HG03432 (cell line): ENCODE measurements at regions not wholly inside any gene's neighbourhood (a gene's known extent, or its start where the extent isn't known, plus 50 kb on each side); places are given as distances from the start of the nearest gene placed in this dataset.

Experiments used
- ATAC-seq: cut with Tn5 transposase; IDR thresholded peaks from one replicate; pipeline ENCODE4 v1.9.1; 2021; ENCODE audit warnings: mild to moderate bottlenecking, moderate library complexity; ENCODE audit not compliant: unreplicated experiment

DNA sequence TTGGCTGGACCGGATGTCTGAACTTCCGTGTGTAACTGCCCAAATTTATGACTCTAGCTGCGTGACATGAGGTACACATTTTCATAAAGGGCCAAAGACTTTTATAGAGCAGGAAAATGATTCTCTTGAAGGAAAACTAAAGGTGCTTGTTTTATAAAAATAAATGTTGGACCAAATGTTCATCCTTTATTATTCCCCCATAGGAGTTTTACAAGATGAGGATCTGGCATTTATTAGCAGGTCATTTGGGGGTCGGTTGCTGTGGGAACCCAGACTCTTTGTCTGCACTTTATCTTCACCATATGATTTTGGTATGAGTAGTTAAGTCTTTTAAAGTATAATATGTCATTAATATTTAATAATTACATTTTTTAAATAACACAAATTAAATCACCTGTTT is 571.2 kb downstream of the EFNA5 start:
- ATAC-seq, result no peak

DNA sequence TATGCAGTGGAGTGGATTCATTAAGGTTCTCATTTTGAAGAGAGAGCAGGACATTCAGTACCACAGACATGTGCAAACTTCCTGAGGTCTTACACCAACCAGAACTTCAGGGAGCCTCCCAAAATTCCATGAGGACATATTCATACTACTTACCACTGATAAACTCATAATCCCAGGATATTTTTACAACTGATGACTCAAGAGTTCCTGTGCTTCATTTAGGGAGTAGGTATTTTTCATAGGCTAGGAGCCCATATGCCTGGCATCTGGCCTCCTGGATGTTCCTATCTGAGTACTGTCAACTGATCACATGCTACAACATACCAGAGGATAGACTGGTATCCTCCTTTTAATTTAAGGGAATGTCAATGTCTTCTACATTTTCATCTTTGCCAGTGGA is 578.0 kb downstream of the EFNA5 start:
- no peak for ATAC-seq

DNA sequence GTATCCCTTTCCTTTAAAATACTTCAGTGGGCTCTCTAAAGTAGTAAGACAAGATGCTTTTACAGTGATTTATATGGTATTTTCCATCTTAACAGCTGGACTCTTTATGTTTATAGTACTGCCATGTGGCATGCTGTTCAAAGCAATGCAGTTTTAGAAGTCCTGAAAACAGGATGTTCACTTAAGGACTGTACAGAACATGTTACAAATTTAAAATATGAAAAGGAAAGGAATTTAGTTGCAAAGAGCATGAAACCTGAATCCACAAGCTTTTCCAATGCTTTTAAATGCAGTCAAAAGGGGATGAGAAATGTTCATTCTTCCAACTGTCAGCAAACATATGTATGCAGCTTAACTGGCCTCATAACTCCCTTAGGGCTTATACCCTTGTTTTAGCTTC is 580.2 kb downstream of the EFNA5 start:
- ATAC-seq, result no peak

GRCh38 chr5:107088907-107089306 is 581.8 kb downstream of the EFNA5 start:
- no peak for ATAC-seq

GRCh38 chr5:107085572-107085971 is 585.2 kb downstream of the EFNA5 start:
- ATAC-seq, result no peak

- ATAC-seq, result no peak
Measured at GRCh38 chr5:107074996-107075395, 595.7 kb downstream of the EFNA5 start.

GRCh38 chr5:107072967-107073366 is 597.8 kb downstream of the EFNA5 start:
- ATAC-seq, result no peak

GRCh38 chr5:107072440-107072839 is 598.3 kb downstream of the EFNA5 start:
- ATAC-seq, result no peak

GRCh38 chr5:107068782-107069181 is 602.0 kb downstream of the EFNA5 start:
- ATAC-seq, result no peak

- no peak for ATAC-seq
Measured at GRCh38 chr5:107067395-107067794, 603.3 kb downstream of the EFNA5 start.

DNA sequence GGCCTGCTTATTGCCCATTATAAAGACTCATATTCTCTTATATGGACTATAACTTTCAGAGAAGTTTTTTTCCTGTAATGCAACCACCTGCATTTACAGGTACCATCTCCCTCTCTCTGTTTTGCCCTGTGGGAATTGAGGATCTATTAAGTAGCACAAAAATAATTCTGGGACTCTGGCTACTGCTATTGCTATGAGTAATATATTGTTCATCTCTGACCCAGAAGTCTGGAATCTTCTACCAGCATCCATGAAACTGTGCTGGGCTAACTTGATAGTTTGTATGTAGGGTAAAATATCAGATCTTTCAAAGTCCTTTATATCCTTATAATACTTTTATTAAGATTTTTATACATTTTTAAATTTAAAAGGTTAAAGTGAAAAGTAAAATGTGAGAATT is 607.2 kb downstream of the EFNA5 start:
- no peak for ATAC-seq

- ATAC-seq, result no peak
Measured at GRCh38 chr5:107058803-107059202, 611.9 kb downstream of the EFNA5 start.

- no peak for ATAC-seq
Measured at GRCh38 chr5:107058235-107058634, 612.5 kb downstream of the EFNA5 start.

GRCh38 chr5:107056278-107056677 is 614.5 kb downstream of the EFNA5 start:
- no peak for ATAC-seq

DNA sequence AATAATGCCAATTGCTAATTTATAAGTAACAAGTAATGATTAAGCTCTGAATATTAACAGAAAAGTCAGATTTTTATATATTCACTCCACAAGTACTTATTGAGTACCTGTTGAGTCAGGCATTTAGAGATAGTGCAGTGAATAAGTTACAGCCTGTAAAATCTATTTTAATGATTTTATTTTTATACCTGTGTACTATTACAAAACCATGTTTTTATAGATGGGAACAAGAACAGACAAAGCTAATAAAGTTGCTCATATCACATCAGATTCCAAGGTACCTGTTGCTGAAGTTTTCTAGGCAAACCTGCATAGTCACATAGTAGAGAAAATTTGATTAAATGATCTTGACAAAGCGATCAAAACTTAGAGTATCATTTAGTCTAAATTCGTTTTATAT is 623.7 kb downstream of the EFNA5 start:
- no peak for ATAC-seq

- no peak for ATAC-seq
Measured at GRCh38 chr5:107043665-107044064, 627.1 kb downstream of the EFNA5 start.

GRCh38 chr5:107040907-107041306 is 629.8 kb downstream of the EFNA5 start:
- no peak for ATAC-seq

DNA sequence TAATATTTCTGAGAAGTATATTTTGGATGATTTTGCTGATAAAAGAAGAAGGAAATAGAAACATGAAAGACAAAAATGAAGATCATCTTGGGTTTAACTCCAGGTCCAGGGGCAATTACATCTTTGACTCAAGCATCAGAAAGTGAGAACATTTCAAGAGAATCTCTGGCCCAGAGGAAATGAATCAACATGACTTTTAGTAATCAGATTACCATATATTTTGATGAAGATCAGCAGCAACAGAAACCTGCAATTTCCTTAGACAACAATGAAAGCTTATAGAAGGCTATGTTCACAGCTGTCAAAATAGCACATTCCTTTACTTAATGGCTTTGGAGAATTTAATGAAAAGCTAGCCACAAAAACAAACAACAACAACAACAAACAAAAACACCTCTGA is 638.1 kb downstream of the EFNA5 start:
- no peak for ATAC-seq

GRCh38 chr5:107028938-107029337 is 641.8 kb downstream of the EFNA5 start:
- peak; percentile 51 for ATAC-seq

DNA sequence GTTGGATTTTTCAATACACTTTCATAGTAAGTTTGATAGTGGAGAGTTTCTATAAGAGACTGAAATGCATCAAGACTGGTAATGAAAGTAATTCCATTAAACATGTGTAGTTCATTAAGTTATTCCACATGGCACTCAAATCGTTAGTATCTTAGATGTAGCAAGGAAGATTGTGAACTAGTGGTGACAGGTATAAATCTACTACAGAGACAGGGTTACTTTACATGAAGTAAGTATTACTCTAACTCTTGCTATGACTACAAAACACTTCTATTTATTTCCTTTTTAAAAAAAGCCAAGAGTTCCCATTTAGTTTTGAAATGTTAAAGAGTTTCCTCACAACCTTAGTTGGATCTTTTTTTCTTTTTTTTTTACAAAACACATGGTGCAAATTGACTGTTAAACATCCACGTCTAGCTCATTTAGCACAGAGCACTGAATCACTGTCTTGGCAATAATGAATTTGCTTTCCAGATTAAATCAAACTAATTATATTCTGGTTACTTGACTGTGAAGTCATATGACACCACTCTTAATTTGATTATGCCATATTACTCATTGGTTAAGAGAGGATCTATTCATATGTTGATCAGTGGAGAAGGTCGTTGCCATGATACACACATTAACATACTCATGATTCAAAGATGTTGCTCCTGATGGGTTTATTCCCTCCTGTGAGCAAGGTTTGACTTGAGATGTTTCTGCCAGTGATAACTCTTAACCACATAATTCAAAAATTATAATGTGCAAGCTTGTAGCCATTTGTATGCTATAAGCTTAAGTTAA is 644.8 kb downstream of the EFNA5 start:
- ATAC-seq, result no peak

DNA sequence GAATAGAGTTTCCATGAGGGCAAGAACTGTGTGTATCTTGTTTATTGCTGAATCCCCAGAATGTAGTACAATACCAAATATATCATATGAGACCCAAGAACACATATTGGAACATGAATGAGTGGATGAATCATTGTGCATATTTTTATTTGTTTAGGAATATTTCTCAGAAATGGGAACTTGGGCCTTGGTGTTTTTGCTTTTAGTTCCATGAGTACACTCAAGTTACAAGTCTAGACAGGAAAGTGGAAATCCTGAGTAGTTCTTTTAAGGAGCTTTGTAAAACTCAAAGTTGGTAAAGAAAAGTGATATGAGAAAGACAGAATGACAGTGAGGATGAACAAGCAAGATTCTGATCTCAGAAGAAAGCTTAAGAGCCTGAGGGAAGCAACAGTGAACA is 647.0 kb downstream of the EFNA5 start:
- no peak for ATAC-seq

DNA sequence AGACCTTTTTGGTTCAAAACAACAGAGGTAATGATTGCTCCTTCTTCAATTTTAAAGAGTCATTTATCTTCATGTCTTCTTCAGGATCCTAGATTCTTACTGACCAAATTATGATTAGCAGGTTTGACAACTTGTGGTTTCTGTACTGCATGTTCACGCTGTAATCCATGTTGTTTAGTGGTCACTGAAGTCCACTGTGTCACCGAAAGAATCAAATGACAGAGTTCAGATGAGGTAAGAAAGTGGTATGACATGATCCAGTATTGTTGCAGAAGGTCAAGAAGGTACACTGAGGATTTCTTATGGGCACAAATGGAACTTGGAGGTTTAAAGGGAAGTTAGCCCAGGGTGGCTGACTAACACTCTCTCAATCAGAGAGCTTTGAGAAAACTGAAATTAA is 649.2 kb downstream of the EFNA5 start:
- no peak for ATAC-seq

DNA sequence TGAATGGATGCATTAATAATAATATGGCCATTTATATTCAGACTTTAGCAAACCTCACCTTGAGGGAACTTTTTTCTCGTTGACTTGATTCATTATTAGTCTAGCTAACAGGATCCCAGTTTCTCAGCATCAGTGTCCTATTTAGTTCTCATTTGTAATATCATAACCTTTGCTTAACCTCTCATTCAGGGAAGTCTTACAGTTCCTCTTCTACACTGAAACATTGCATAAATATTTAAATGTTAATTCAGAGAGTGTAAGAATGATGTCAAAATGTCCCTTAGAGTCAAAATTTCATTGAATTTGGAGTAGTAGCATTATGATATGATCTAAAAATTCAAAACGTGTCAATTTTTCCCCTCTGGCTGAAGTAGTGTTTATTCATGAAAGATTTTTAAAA is 650.1 kb downstream of the EFNA5 start:
- no peak for ATAC-seq
